8988T (cell line): ENCODE measurements at regions not wholly inside any gene's neighbourhood (a gene's known extent, or its start where the extent isn't known, plus 50 kb on each side); places are given as distances from the start of the nearest gene placed in this dataset.

ENCODE experiments used
- DNase-seq: peaks from one replicate; pipeline ENCODE4 v3.0.0; 2011

- no peak for DNase-seq
Observed at GRCh38 chr4:164441109-164441508, 312.8 kb upstream of the SMIM31 start.

- no peak for DNase-seq
Observed at GRCh38 chr4:164442180-164442579, 311.8 kb upstream of the SMIM31 start.

GRCh38 chr4:164446516-164446915 lies 307.4 kb upstream of the SMIM31 start:
- DNase-seq, result no peak

- no peak for DNase-seq
Observed at GRCh38 chr4:164461901-164462300, 292.0 kb upstream of the SMIM31 start.

GRCh38 chr4:164462471-164462870 lies 291.5 kb upstream of the SMIM31 start:
- DNase-seq, result no peak

GRCh38 chr4:164464313-164464712 lies 289.6 kb upstream of the SMIM31 start:
- no peak for DNase-seq

GRCh38 chr4:164467493-164467892 lies 286.4 kb upstream of the SMIM31 start:
- DNase-seq, result no peak

GRCh38 chr4:164481306-164482091 lies 272.4 kb upstream of the SMIM31 start:
- no peak for DNase-seq

- no peak for DNase-seq
Observed at GRCh38 chr4:164482092-164482404, 271.9 kb upstream of the SMIM31 start.

- DNase-seq, result no peak
Observed at GRCh38 chr4:164482758-164483157, 271.2 kb upstream of the SMIM31 start.

- no peak for DNase-seq
Observed at GRCh38 chr4:164483711-164484110, 270.2 kb upstream of the SMIM31 start.

GRCh38 chr4:164484551-164484950 lies 269.4 kb upstream of the SMIM31 start:
- DNase-seq, result no peak

- DNase-seq, result no peak
Observed at GRCh38 chr4:164485136-164485535, 268.8 kb upstream of the SMIM31 start.

- DNase-seq, result no peak
Observed at GRCh38 chr4:164488114-164488513, 265.8 kb upstream of the SMIM31 start.

GRCh38 chr4:164501074-164501473 lies 252.9 kb upstream of the SMIM31 start:
- DNase-seq, result no peak

- DNase-seq, result no peak
Observed at GRCh38 chr4:164503874-164504273, 250.1 kb upstream of the SMIM31 start.

- DNase-seq, result no peak
Observed at GRCh38 chr4:164508097-164508496, 245.8 kb upstream of the SMIM31 start.

GRCh38 chr4:164508771-164509170 lies 245.2 kb upstream of the SMIM31 start:
- DNase-seq, result no peak

GRCh38 chr4:164509951-164510350 lies 244.0 kb upstream of the SMIM31 start:
- DNase-seq, result no peak

GRCh38 chr4:164512124-164512523 lies 241.8 kb upstream of the SMIM31 start:
- DNase-seq, result no peak

GRCh38 chr4:164514765-164515164 lies 239.2 kb upstream of the SMIM31 start:
- DNase-seq, result no peak

- no peak for DNase-seq
Observed at GRCh38 chr4:164524789-164525188, 229.1 kb upstream of the SMIM31 start.

- DNase-seq, result no peak
Observed at GRCh38 chr4:164526933-164527583, 226.9 kb upstream of the SMIM31 start.

- DNase-seq, result no peak
Observed at GRCh38 chr4:164529058-164529457, 224.9 kb upstream of the SMIM31 start.

- DNase-seq, result no peak
Observed at GRCh38 chr4:164529486-164529885, 224.4 kb upstream of the SMIM31 start.
